Mesodermal cell (in vitro differentiated cells): ENCODE measurements at regions not wholly inside any gene's neighbourhood (a gene's known extent, or its start where the extent isn't known, plus 50 kb on each side); places are given as distances from the start of the nearest gene placed in this dataset.
"Not testable (repeated sequence)": the region's sequence is repeated elsewhere in the genome, so short reads cannot be mapped to it uniquely, and the experiment has no call there.

ENCODE experiments used
- H3K27ac ChIP-seq: 2 replicates; pipeline ENCODE4 v1.7.0; 2013; ENCODE audit warnings: mild to moderate bottlenecking, low read depth, low read length, moderate library complexity; ENCODE audit not compliant: severe bottlenecking
- H3K36me3 ChIP-seq: 2 replicates; pipeline ENCODE4 v1.7.1; 2013; ENCODE audit warnings: mild to moderate bottlenecking, low read length, moderate library complexity; ENCODE audit not compliant: control insufficient read depth, insufficient read depth
- H3K4me1 ChIP-seq: one replicate; pipeline ENCODE4 v1.7.1; 2013; ENCODE audit warnings: mild to moderate bottlenecking, low read length; ENCODE audit not compliant: insufficient read depth, control insufficient read depth, poor library complexity, severe bottlenecking
- H3K4me3 ChIP-seq: 2 replicates; pipeline ENCODE4 v1.7.0; 2013; ENCODE audit warnings: low read length, control low read depth, mild to moderate bottlenecking; ENCODE audit not compliant: insufficient read depth, poor library complexity, severe bottlenecking; ENCODE audit errors: extremely low read depth
- H3K9me3 ChIP-seq: 2 replicates; pipeline ENCODE4 v1.7.1; 2013; ENCODE audit warnings: mild to moderate bottlenecking, low read length, moderate library complexity; ENCODE audit not compliant: control insufficient read depth
- WGBS, 2 experiments: methylation state at CpG; one replicate each; pipeline ENCODE4 v1.1.5; 2013; ENCODE audit warnings: missing lambda C conversion rate in 2 of 2; ENCODE audit not compliant: insufficient coverage in 2 of 2; 5-methylcytosine and 5-hydroxymethylcytosine counted together

DNA sequence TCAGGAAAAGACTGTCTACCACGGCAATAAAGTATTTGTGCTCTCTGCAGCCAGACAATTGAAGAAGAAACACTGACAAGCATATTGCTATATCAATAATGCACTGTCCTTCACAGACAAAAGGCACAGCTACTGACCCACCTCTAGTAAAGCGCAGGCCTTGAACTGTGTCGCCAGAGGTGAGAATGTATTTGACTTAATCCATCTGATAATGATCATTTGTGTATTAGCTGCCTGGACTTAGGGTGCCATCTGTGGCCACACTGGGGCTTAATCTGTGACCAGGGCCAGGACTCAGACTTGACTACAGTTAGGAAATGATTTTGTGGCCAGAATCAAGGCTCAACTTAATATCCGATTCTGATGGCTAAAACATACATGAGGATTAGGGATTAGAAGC lies 260.4 kb downstream of the SMARCA1 start:
- Histone ChIP-seq H3K27ac (no peak overlapping the region), H3K4me3 (no peak overlapping the region), H3K4me1 (no peaks in the 10 kb centered on the region), H3K9me3 (no peaks in the 10 kb centered on the region), H3K36me3 (no peaks in the 10 kb centered on the region)
- 83% methylated on average over 1 of the region's 4 CpGs; no CpG with 5 or more reads in 1 of the 2 experiments for WGBS, 2 experiments

GRCh38 chrX:129255516-129255915 lies 267.8 kb downstream of the SMARCA1 start:
- H3K4me3 ChIP-seq, H3K36me3 ChIP-seq, H3K4me1 ChIP-seq, H3K9me3 ChIP-seq, H3K27ac ChIP-seq: not testable (repeated sequence)
- WGBS, 2 experiments = 73% methylated on average over 2 of the region's 5 CpGs; no CpG with 5 or more reads in 1 of the 2 experiments

- no CpG with 5 or more reads among the region's 3 CpGs for WGBS, 2 experiments
- H3K27ac ChIP-seq = no peak overlapping the region
- H3K9me3 ChIP-seq = no peaks in the 10 kb centered on the region
These were observed 273.7 kb downstream of the SMARCA1 start for GRCh38 chrX:129249563-129249962.

DNA sequence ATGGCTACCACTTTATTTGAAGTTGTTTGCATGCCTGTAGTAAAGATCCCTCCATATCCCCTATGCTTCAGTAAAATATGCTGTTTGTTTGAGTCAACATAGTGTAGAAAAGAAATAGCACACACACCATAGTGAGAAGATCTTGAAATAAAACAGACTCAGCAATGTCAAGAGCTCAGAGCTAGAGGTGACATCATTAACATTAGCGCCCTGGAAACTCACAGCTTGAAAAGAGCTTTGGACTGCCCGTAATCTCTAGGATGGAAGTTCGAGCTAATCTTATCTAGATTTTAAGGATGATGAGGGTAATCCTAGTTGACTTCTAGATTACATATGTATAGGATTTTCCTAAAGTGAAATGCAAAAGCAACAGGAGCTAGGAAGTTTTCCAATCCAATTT lies 275.6 kb downstream of the SMARCA1 start:
- WGBS, 2 experiments = 100% methylated on average over 2 of the region's 3 CpGs; no CpG with 5 or more reads in 1 of the 2 experiments
- no peaks in the 10 kb centered on the region for H3K9me3 ChIP-seq
- no peak overlapping the region for H3K4me3 ChIP-seq
- H3K27ac ChIP-seq = no peak overlapping the region
- H3K36me3 ChIP-seq = no peaks in the 10 kb centered on the region
- no peaks in the 10 kb centered on the region for H3K4me1 ChIP-seq

More at GRCh38 chrX:129249563-129249962, 273.7 kb downstream of the SMARCA1 start:
- Histone ChIP-seq H3K36me3 (no peaks in the 10 kb centered on the region), H3K4me3 (no peak overlapping the region), H3K4me1 (no peaks in the 10 kb centered on the region)

GRCh38 chrX:129239371-129239770 lies 283.9 kb downstream of the SMARCA1 start:
- Histone ChIP-seq H3K4me1 (no peaks in the 10 kb centered on the region), H3K4me3 (no peak overlapping the region), H3K27ac (no peak overlapping the region), H3K36me3 (no peaks in the 10 kb centered on the region), H3K9me3 (no peaks in the 10 kb centered on the region)
- no CpG with 5 or more reads among the region's 2 CpGs for WGBS, 2 experiments

- no peaks in the 10 kb centered on the region for H3K4me1 ChIP-seq
- no peaks in the 10 kb centered on the region for H3K36me3 ChIP-seq
- H3K27ac ChIP-seq = no peak overlapping the region
- H3K4me3 ChIP-seq = no peak overlapping the region
- H3K9me3 ChIP-seq = no peaks in the 10 kb centered on the region
- 100% methylated on average over 1 of the region's 3 CpGs; no CpG with 5 or more reads in 1 of the 2 experiments for WGBS, 2 experiments
These were observed 285.3 kb downstream of the SMARCA1 start for GRCh38 chrX:129238011-129238410.

- Histone ChIP-seq H3K9me3 (no peaks in the 10 kb centered on the region), H3K4me1 (no peaks in the 10 kb centered on the region), H3K4me3 (no peak overlapping the region), H3K27ac (no peak overlapping the region), H3K36me3 (no peaks in the 10 kb centered on the region)
- no CpG with 5 or more reads among the region's 1 CpG for WGBS, 2 experiments
These were observed 287.4 kb downstream of the SMARCA1 start for GRCh38 chrX:129235903-129236302.

DNA sequence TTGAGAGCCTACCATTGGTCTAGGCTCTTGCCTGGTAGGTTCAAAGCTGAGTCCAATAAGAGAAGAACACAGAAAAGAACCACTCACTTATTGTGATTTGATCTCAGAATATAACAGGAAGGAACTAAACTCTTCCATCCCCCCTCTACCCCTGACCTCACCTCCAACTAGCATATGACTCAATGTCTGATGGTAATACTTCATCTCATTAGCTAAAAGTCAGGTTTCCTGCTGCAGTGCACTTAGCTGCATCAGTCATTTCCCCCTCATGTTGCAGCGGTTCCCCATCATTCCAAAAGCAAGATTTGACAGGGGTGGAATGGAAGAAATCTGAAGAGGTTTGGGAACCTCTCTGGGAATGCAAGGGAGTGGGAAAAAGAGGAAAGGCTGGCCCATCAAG lies 289.5 kb downstream of the SMARCA1 start:
- no peak overlapping the region for H3K27ac ChIP-seq
- H3K4me1 ChIP-seq = no peaks in the 10 kb centered on the region
- no CpG with 5 or more reads among the region's 1 CpG for WGBS, 2 experiments
- H3K4me3 ChIP-seq = no peak overlapping the region
- H3K36me3 ChIP-seq = no peaks in the 10 kb centered on the region
- no peaks in the 10 kb centered on the region for H3K9me3 ChIP-seq

GRCh38 chrX:129230850-129231512 lies 292.3 kb downstream of the SMARCA1 start:
- WGBS, 2 experiments = 67 to 71% methylated on average over 1 to 2 of the region's 5 CpGs
- H3K4me3 ChIP-seq = no peak overlapping the region
- no peaks in the 10 kb centered on the region for H3K4me1 ChIP-seq
- no peak overlapping the region for H3K27ac ChIP-seq
- no peaks in the 10 kb centered on the region for H3K36me3 ChIP-seq
- no peaks in the 10 kb centered on the region for H3K9me3 ChIP-seq

DNA sequence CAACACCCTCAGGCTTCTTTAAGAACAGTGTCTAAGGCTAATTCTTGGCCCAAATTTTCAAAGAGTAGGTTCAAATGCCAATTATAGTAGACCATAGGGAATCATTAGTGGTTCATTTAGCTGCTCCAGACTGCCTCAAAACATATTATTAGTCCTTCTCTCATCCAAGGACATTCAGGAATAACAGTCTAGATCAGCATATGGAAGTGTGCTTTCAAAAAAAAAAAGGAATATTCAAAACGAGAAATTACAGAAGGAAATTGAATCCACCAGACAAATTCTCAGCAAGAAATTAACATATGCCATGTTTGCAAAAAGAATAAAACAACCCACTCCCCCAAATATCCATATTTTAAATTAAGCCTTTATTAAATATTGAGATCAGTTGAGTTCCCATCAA lies 293.1 kb downstream of the SMARCA1 start:
- H3K4me3 ChIP-seq = no peak overlapping the region
- H3K27ac ChIP-seq = no peak overlapping the region
- no peaks in the 10 kb centered on the region for H3K4me1 ChIP-seq
- no CpG with 5 or more reads among the region's 1 CpG for WGBS, 2 experiments
- no peaks in the 10 kb centered on the region for H3K36me3 ChIP-seq
- H3K9me3 ChIP-seq = no peaks in the 10 kb centered on the region

DNA sequence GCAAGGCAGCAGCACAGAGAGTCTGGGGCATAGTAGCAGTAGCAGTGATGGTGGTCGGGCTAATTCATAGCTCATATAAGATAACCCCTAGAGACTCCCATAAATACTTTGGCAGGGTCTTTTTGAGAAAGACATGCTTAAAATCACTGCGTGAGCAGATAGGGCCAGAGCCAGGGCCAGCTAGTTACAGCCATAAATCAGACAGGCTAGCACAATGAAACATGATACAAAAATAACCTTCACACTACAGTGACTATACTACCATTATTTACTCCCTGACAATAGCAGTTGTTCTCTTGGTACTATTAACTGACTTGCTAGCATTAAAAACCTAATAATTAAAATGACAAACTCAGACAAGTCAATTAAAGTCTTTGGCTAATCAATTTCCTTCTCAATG lies 295.9 kb downstream of the SMARCA1 start:
- Histone ChIP-seq H3K27ac (no peak overlapping the region), H3K4me3 (no peak overlapping the region), H3K36me3 (no peaks in the 10 kb centered on the region), H3K4me1 (no peaks in the 10 kb centered on the region), H3K9me3 (no peaks in the 10 kb centered on the region)
- 100% methylated on average over 1 of the region's 2 CpGs; no CpG with 5 or more reads in 1 of the 2 experiments for WGBS, 2 experiments
